Loucy (cell line): ENCODE measurements at regions not wholly inside any gene's neighbourhood (a gene's known extent, or its start where the extent isn't known, plus 50 kb on each side); places are given as distances from the start of the nearest gene placed in this dataset.

Experiments used
- H2AFZ ChIP-seq: fragments of 200-600 bp; sonication (generic); 2 replicates; pipeline ENCODE4 v1.6.0; 2016; ENCODE audit warnings: antibody characterized with exemption, mild to moderate bottlenecking, low read length, moderate library complexity
- H3F3A ChIP-seq: fragments of 200-600 bp; 2 replicates; pipeline ENCODE4 v1.6.0; 2016; ENCODE audit warnings: antibody characterized with exemption, low read depth, mild to moderate bottlenecking
- H3K27me3 ChIP-seq: fragments of 200-600 bp; sonication (generic); 2 replicates; pipeline ENCODE4 v1.6.1; 2014; ENCODE audit warnings: low read length, mild to moderate bottlenecking; ENCODE audit not compliant: insufficient read depth, poor library complexity, severe bottlenecking
- H3K36me3 ChIP-seq: fragments of 200-600 bp; sonication (generic); 2 replicates; pipeline ENCODE4 v1.6.1; 2016; ENCODE audit warnings: low read length; ENCODE audit not compliant: insufficient read depth
- H3K4me1 ChIP-seq: fragments of 200-600 bp; sonication (generic); 2 replicates; pipeline ENCODE4 v1.5.1; 2014; ENCODE audit warnings: low read length, mild to moderate bottlenecking; ENCODE audit not compliant: insufficient read depth, poor library complexity, severe bottlenecking
- H3K4me2 ChIP-seq: fragments of 200-600 bp; sonication (generic); 2 replicates; pipeline ENCODE4 v1.6.0; 2014; ENCODE audit warnings: antibody characterized with exemption, low read length, low read depth, mild to moderate bottlenecking; ENCODE audit not compliant: poor library complexity, severe bottlenecking
- H3K4me3 ChIP-seq: fragments of 200-600 bp; sonication (generic); 2 replicates; pipeline ENCODE4 v1.5.1; 2014; ENCODE audit warnings: low read length, mild to moderate bottlenecking, mixed read lengths; ENCODE audit not compliant: poor library complexity, severe bottlenecking
- H3K79me2 ChIP-seq: fragments of 200-600 bp; sonication (generic); 2 replicates; pipeline ENCODE4 v1.6.1; 2014; ENCODE audit warnings: low read length; ENCODE audit not compliant: insufficient read depth
- H3K9ac ChIP-seq: fragments of 200-600 bp; sonication (generic); 2 replicates; pipeline ENCODE4 v1.6.0; 2014; ENCODE audit warnings: mild to moderate bottlenecking, low read depth, low read length, moderate library complexity; ENCODE audit not compliant: poor library complexity, severe bottlenecking
- H3K9me2 ChIP-seq: fragments of 200-600 bp; sonication (generic); replicated peaks from 2 replicates; pipeline ENCODE4 v1.6.1; 2016; ENCODE audit warnings: low read depth, low read length, mixed read lengths
- H3K9me3 ChIP-seq: fragments of 200-600 bp; sonication (generic); 2 replicates; pipeline ENCODE4 v1.6.1; 2014; ENCODE audit warnings: mild to moderate bottlenecking, antibody characterized with exemption, low read length, low read depth; ENCODE audit not compliant: insufficient read depth
- H4K20me1 ChIP-seq: fragments of 200-600 bp; sonication (generic); 2 replicates; pipeline ENCODE4 v1.6.0; 2014; ENCODE audit warnings: antibody characterized with exemption, low read length, mild to moderate bottlenecking; ENCODE audit not compliant: insufficient read depth, poor library complexity, severe bottlenecking
- CTCF ChIP-seq: fragments of 200-600 bp; sonication (generic); conservative IDR thresholded peaks from 2 replicates; pipeline ENCODE4 v1.5.1; 2014; ENCODE audit warnings: mild to moderate bottlenecking, antibody characterized with exemption, low read length
- EZH2phosphoT487 ChIP-seq: fragments of 200-600 bp; IDR thresholded peaks from 2 replicates; pipeline ENCODE4 v1.6.1; 2018; ENCODE audit warnings: antibody characterized with exemption, mild to moderate bottlenecking, moderate library complexity, borderline replicate concordance

GRCh38 chr15:39247574-39247973 lies 333.3 kb upstream of the THBS1 start:
- Histone ChIP-seq H3K36me3 (no peaks in the 10 kb centered on the region), H4K20me1 (no peaks in the 10 kb centered on the region), H3K9me2 (no peaks in the 10 kb centered on the region), H3K27me3 (no peaks in the 10 kb centered on the region), H3K4me1 (peaks cover 23% of the 10 kb centered on the region), H3K9me3 (no peaks in the 10 kb centered on the region), H2AFZ (no peak overlapping the region), H3K9ac (no peak overlapping the region), H3K4me2 (no peak overlapping the region), H3F3A (no peaks in the 10 kb centered on the region), H3K79me2 (no peaks in the 10 kb centered on the region), H3K4me3 (no peak overlapping the region)
- TF ChIP-seq CTCF (no peak), EZH2phosphoT487 (no peak)

GRCh38 chr15:39248204-39248603 lies 332.7 kb upstream of the THBS1 start:
- no peaks in the 10 kb centered on the region for H3K79me2 ChIP-seq
- no peaks in the 10 kb centered on the region for H3K9me2 ChIP-seq
- H3K9me3 ChIP-seq, result no peaks in the 10 kb centered on the region
- H4K20me1 ChIP-seq, result no peaks in the 10 kb centered on the region
- no peak overlapping the region for H3K9ac ChIP-seq
- TF ChIP-seq CTCF (no peak), EZH2phosphoT487 (no peak)
- no peak overlapping the region for H3K4me3 ChIP-seq
- no peaks in the 10 kb centered on the region for H3K27me3 ChIP-seq
- H3K4me2 ChIP-seq, result no peak overlapping the region
- H3K4me1 ChIP-seq, result peaks cover 23% of the 10 kb centered on the region
- H3K36me3 ChIP-seq, result no peaks in the 10 kb centered on the region
- H2AFZ ChIP-seq, result no peak overlapping the region
- H3F3A ChIP-seq, result no peaks in the 10 kb centered on the region

GRCh38 chr15:39250001-39250400 lies 330.9 kb upstream of the THBS1 start:
- H3K9me2 ChIP-seq, result no peaks in the 10 kb centered on the region
- no peak overlapping the region for H3K4me3 ChIP-seq
- no peaks in the 10 kb centered on the region for H4K20me1 ChIP-seq
- peak overlapping the region; percentile 63; the same call in 1 of the 2 replicates for H2AFZ ChIP-seq
- no peak for TF ChIP-seq EZH2phosphoT487
- no peak for TF ChIP-seq CTCF
- no peaks in the 10 kb centered on the region for H3K36me3 ChIP-seq
- H3K4me2 ChIP-seq, result peak overlapping the region; percentile 67
- H3K79me2 ChIP-seq, result no peaks in the 10 kb centered on the region
- no peak overlapping the region for H3K9ac ChIP-seq
- no peaks in the 10 kb centered on the region for H3F3A ChIP-seq
- peaks cover 23% of the 10 kb centered on the region for H3K4me1 ChIP-seq
- no peaks in the 10 kb centered on the region for H3K27me3 ChIP-seq
- H3K9me3 ChIP-seq, result no peaks in the 10 kb centered on the region
